ENCODE measurements at regions not wholly inside any gene's neighbourhood (a gene's known extent, or its start where the extent isn't known, plus 50 kb on each side); places are given as distances from the start of the nearest gene placed in this dataset.

- Histone ChIP-seq H3K4me2 (ENCODE audit: low read length) (no peak overlapping the region), H2AFZ (ENCODE audit: low read depth, low read length, poor library complexity, severe bottlenecking) (no peak overlapping the region), H3K9me2 (ENCODE audit: insufficient read depth) (no peaks in the 10 kb centered on the region), H3K4me3 (replicated peaks in 1 of 2; ENCODE audit: low read depth in 1 of 2, low read length in 2 of 2) (no peak overlapping the region), H3K36me3 (ENCODE audit: control insufficient read depth in 1 of 2, insufficient read depth in 2 of 2, low read length in 2 of 2) (no peaks in the 10 kb centered on the region), H3K9ac (ENCODE audit: low read length) (no peak overlapping the region), H3K27me3 (ENCODE audit: insufficient read depth, low read length) (no peaks in the 10 kb centered on the region), H4K20me1 (ENCODE audit: insufficient read depth) (no peaks in the 10 kb centered on the region), H3K9me3 (ENCODE audit: control insufficient read depth in 1 of 2, insufficient read depth in 1 of 2, low read depth in 1 of 2, low read length in 2 of 2) (peaks cover 9 to 34% of the 10 kb centered on the region in 2 experiments; a peak in 2 of 4 replicates), H3K27ac (ENCODE audit: low read depth, low read length) (no peak overlapping the region), H3K79me2 (ENCODE audit: insufficient read depth, low read length) (no peaks in the 10 kb centered on the region), H3K4me1 (ENCODE audit: control insufficient read depth in 1 of 2, insufficient read depth in 2 of 2, low read length in 2 of 2) (no peaks in the 10 kb centered on the region)
- ChIA-PET CTCF (no interaction called here), RAD21 (ENCODE audit: low non-redundant PET in 1 of 2, low total read pairs in 2 of 2, uncharacterized antibody in 2 of 2, unreplicated experiment in 2 of 2) (no interaction called here), POLR2A (no interaction called here)
- ATAC-seq: no peak
- BruUV-seq (replicated peaks): no TSS peak
- intact Hi-C loops (cut with micrococcal nuclease): no loop called here
- TF ChIP-seq TCF7L2 (IDR thresholded peaks at IDR 0.05; ENCODE audit: borderline replicate concordance, extremely low read depth, insufficient read depth, insufficient read length): no peak
- TF ChIP-seq RAD21 (IDR thresholded peaks at IDR 0.05; ENCODE audit: low read depth): no peak
- DNase-seq (ENCODE audit: low read depth, low spot score): no peak
These were observed 296.2 kb upstream of the IRX1 start for GRCh38 chr5:3299441-3299840.

DNA sequence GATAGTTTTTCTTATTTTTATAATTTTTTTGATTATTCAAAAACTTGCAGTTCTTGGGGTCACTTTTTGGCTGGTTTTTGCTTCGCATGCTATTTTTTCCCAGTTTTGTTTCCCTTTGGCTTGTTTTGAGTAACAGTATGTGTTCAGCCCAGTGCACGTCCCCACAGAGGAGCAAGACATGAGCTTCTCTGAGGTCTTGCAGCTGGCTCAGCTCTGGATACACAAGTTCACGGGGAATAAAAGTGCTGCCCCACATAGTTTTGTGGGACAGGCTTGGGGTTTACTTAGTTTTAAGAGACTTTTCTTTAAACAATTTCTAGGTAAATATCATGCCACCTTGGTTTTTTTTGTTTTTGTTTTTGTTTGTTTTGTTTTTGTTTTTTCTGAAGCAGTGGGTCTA is 297.8 kb upstream of the IRX1 start:
- H3K27me3 ChIP-seq (ENCODE audit: insufficient read depth, low read length): no peaks in the 10 kb centered on the region
- no peak overlapping the region for H3K27ac ChIP-seq (ENCODE audit: low read depth, low read length)
- H3K4me2 ChIP-seq (ENCODE audit: low read length): no peak overlapping the region
- no peaks in the 10 kb centered on the region for H3K4me1 ChIP-seq (ENCODE audit: control insufficient read depth in 1 of 2, insufficient read depth in 2 of 2, low read length in 2 of 2)
- H3K79me2 ChIP-seq (ENCODE audit: insufficient read depth, low read length): no peaks in the 10 kb centered on the region
- intact Hi-C loops (cut with micrococcal nuclease): no loop called here
- ChIA-PET CTCF (no interaction called here), RAD21 (ENCODE audit: low non-redundant PET in 1 of 2, low total read pairs in 2 of 2, uncharacterized antibody in 2 of 2, unreplicated experiment in 2 of 2) (no interaction called here), POLR2A (no interaction called here)
- H3K36me3 ChIP-seq (ENCODE audit: control insufficient read depth in 1 of 2, insufficient read depth in 2 of 2, low read length in 2 of 2): no peaks in the 10 kb centered on the region
- no peak overlapping the region for H2AFZ ChIP-seq (ENCODE audit: low read depth, low read length, poor library complexity, severe bottlenecking)
- no peak overlapping the region for H3K4me3 ChIP-seq (replicated peaks in 1 of 2; ENCODE audit: low read depth in 1 of 2, low read length in 2 of 2)
- H3K9me3 ChIP-seq (ENCODE audit: control insufficient read depth in 1 of 2, insufficient read depth in 1 of 2, low read depth in 1 of 2, low read length in 2 of 2): peaks cover 14 to 47% of the 10 kb centered on the region in 2 experiments; a peak in 2 of 4 replicates
- ATAC-seq (no peak), DNase-seq (ENCODE audit: low read depth, low spot score) (no peak)
- no peak for TF ChIP-seq JUND (IDR thresholded peaks at IDR 0.05)
- TF ChIP-seq POLR2AphosphoS5 (IDR thresholded peaks at IDR 0.05; ENCODE audit: low read depth, low read length): no peak
- TF ChIP-seq ELF1 (IDR thresholded peaks at IDR 0.05; ENCODE audit: borderline replicate concordance, low read depth): no peak
- no peak for TF ChIP-seq ZFX (IDR thresholded peaks at IDR 0.05)
- no peak for TF ChIP-seq EZH2 (IDR thresholded peaks at IDR 0.05)
- TF ChIP-seq YY1 (IDR thresholded peaks at IDR 0.05; ENCODE audit: extremely low read depth, insufficient replicate concordance, low read depth, low read length): no peak
- TF ChIP-seq, protein P1, sequence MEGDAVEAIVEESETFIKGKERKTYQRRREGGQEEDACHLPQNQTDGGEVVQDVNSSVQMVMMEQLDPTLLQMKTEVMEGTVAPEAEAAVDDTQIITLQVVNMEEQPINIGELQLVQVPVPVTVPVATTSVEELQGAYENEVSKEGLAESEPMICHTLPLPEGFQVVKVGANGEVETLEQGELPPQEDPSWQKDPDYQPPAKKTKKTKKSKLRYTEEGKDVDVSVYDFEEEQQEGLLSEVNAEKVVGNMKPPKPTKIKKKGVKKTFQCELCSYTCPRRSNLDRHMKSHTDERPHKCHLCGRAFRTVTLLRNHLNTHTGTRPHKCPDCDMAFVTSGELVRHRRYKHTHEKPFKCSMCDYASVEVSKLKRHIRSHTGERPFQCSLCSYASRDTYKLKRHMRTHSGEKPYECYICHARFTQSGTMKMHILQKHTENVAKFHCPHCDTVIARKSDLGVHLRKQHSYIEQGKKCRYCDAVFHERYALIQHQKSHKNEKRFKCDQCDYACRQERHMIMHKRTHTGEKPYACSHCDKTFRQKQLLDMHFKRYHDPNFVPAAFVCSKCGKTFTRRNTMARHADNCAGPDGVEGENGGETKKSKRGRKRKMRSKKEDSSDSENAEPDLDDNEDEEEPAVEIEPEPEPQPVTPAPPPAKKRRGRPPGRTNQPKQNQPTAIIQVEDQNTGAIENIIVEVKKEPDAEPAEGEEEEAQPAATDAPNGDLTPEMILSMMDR (IDR thresholded peaks at IDR 0.05 in 2 of 3, conservative IDR thresholded peaks at IDR 0.05 in 1 of 3; ENCODE audit: borderline replicate concordance in 1 of 3, insufficient read depth in 1 of 3, low read depth in 2 of 3, low read length in 2 of 3): no peak
- TF ChIP-seq SIN3A (IDR thresholded peaks at IDR 0.05; ENCODE audit: low read depth): no peak
- no TSS peak for BruUV-seq (replicated peaks)
- no peaks in the 10 kb centered on the region for H4K20me1 ChIP-seq (ENCODE audit: insufficient read depth)
- no peaks in the 10 kb centered on the region for H3K9me2 ChIP-seq (ENCODE audit: insufficient read depth)
- H3K9ac ChIP-seq (ENCODE audit: low read length): no peak overlapping the region
